Activated gamma-delta T cell (primary cell): ENCODE measurements at regions not wholly inside any gene's neighbourhood (a gene's known extent, or its start where the extent isn't known, plus 50 kb on each side); places are given as distances from the start of the nearest gene placed in this dataset.

Source experiments
- DNase-seq: peaks from one replicate; lab custom pipeline; 2025; lab: John Stamatoyannopoulos, UW

- no peak for DNase-seq
These were observed 156.8 kb upstream of the BCL6 start for GRCh38 chr3:187902041-187902471.

GRCh38 chr3:187902936-187903335 lies 157.7 kb upstream of the BCL6 start:
- no peak for DNase-seq

GRCh38 chr3:187903697-187904096 lies 158.4 kb upstream of the BCL6 start:
- DNase-seq: no peak

DNA sequence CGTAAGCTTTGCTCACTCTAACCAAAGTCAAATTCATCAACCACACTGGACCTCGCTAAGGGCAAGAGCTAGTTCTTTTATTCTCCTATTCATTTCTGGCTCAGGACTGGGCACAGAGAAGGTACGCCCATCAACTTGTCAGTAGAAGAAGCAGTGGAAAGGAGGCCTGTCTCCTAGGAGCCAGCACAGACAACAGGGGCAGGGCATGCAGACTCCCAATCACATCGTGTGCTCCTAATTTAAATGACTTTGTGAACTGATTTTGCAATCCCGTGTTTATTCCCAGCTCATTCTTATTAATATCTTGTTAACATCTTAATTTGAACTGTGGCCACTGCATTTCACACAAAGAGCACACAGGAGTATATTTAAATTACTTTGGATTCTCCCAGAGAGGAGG lies 161.1 kb upstream of the BCL6 start:
- no peak for DNase-seq

GRCh38 chr3:187906920-187907319 lies 161.7 kb upstream of the BCL6 start:
- no peak for DNase-seq

DNA sequence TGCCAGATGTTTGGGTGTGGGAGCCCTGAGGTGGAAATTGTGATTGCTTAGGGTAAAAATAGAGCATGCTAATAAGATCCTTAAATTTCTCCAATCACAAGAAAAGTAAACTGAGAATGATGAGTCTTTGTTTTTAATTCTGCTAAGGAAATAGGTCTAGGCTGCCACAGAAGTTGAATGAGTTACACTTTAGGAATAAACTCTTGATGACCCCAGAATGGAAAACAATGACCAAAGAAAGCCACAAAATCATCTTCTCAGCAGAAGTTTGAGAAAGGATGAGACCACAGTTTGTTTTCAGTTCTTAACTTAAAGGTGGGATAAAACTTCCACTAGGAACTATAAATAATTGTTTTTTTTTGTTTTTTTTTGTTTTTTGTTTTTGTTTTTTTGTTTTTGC lies 164.6 kb upstream of the BCL6 start:
- DNase-seq: no peak

GRCh38 chr3:187912007-187912406 lies 166.7 kb upstream of the BCL6 start:
- no peak for DNase-seq

GRCh38 chr3:187913617-187914033 lies 168.4 kb upstream of the BCL6 start:
- DNase-seq: no peak

GRCh38 chr3:187914231-187914630 lies 169.0 kb upstream of the BCL6 start:
- DNase-seq: no peak

- no peak for DNase-seq
These were observed 170.8 kb upstream of the BCL6 start for GRCh38 chr3:187916072-187916471.

GRCh38 chr3:187918081-187918644 lies 172.9 kb upstream of the BCL6 start:
- DNase-seq: no peak

DNA sequence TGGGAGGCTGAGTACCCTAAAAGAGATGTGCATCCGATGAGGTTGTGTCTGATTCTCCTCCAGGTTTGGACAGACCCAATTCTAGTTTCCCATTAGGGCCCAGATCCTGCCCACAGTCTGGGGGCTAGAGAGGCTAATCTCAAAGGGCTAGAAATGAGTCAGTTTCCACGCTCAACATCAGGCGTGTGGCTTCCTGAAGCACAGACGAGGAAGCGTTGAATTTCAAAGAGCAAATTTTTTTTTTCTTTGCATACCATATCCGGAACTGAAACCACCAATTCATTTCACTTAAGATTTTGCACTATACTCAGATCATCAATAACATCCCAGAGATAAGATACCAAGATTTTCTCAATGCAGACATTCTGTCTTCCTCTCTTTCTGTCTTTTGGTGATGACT lies 173.8 kb upstream of the BCL6 start:
- no peak for DNase-seq

DNA sequence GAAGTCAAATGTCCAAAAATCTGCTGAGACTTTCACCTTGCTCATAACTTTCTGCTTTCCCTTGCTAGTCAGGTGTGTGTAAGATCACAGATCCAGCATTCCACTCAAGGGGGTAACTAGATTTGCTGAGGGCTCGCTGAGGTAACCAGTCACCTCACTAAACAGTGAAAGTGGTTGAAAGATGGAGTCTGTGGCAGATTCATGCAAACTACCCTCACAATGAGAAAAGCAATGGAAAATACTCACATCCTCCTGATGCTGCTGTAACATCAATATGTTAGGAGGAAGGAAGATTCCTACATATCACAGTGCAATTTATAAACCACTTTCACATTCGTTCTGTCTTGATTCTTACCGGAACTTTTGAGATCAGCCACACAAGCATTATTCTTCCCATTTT lies 174.3 kb upstream of the BCL6 start:
- no peak for DNase-seq

GRCh38 chr3:187920030-187920429 lies 174.8 kb upstream of the BCL6 start:
- DNase-seq: no peak

- no peak for DNase-seq
These were observed 175.6 kb upstream of the BCL6 start for GRCh38 chr3:187920913-187921312.

- DNase-seq: no peak
These were observed 176.3 kb upstream of the BCL6 start for GRCh38 chr3:187921391-187922074.

- DNase-seq: no peak
These were observed 177.6 kb upstream of the BCL6 start for GRCh38 chr3:187922704-187923416.

DNA sequence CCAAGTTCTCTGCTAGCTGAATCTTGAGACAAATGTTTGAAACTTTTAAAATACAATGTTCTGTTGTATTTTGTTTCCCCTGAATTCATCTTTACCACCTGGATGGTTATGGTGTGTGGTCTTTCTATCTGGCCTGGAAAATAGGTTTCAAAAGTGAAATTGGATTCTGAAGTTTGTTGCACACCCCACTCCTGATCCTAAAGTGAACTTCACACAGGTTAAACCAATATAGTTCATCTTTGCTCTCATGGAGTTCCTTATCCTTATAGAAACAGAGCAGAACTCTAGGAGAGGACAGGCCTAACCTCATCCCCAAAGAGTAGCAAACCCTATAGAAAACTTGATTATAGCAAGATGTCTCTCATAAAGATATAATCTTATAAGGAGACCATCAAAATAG lies 179.4 kb upstream of the BCL6 start:
- no peak for DNase-seq

- DNase-seq: no peak
These were observed 180.1 kb upstream of the BCL6 start for GRCh38 chr3:187925326-187925725.

DNA sequence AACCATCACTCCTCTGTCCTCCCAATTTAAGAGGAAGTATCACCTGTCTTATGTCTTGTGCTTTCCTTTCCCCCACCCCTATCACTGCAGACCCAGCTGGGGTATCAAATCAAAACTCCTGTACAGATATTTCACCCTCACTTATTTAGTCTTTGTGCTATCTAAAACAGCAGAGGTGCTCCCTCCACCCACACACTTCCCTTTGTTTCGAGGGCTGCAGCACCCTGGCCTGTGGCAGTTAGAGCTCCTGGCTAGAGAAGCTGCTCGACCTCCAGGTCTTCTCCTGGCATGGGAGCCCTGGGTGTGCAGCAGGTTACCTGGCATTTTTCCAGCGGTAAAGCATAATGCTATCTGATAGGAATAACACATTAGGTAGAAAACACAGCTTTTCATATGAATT lies 181.4 kb upstream of the BCL6 start:
- DNase-seq: no peak

DNA sequence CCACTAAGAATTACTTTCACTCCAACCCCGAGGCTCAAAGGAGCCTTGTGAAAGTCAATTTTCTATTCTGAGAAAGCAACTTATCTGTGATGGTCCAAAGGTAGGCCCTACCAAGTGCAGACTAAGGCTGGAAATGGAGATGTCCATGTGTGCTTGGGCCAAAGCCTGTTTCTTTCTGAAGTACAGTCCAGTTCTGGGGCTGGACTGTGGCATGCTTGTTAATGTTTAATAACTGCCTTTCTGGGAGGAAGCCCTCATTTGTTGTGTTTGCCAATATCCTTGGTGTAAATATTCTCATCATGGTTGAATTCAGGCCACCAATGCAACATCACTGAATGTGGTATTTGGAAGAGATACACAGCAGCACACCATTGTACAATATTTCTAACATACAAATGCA lies 182.3 kb upstream of the BCL6 start:
- DNase-seq: no peak

- DNase-seq: no peak
These were observed 184.0 kb upstream of the BCL6 start for GRCh38 chr3:187929112-187929816.

DNA sequence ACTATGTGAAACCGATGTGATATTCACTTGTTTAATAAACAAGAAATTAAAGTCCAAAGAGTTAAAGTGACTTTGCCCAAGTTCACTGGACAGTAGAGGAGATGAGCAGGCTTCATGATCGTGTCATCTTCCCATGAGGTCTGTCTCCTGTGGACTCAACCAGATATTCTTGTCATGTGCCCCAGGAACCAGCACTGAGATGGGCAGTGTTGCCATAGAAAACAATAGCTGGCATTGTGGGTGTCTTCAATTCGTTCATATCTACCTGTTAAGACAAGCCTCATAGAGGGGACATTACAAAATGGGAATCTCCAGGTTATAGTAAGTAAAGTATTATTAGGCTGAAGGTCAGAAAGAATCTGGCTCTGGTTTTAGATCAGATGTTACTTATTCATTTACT lies 184.8 kb upstream of the BCL6 start:
- DNase-seq: no peak
